SK-N-SH (cell line): ENCODE measurements at regions not wholly inside any gene's neighbourhood (a gene's known extent, or its start where the extent isn't known, plus 50 kb on each side); places are given as distances from the start of the nearest gene placed in this dataset.

ENCODE experiments used
- CTCF ChIA-PET: fragments of 300-600, 350-600 bp; formaldehyde crosslinking; extraction: SDS; loops from one replicate; lab custom pipeline; 2021; lab: Yijun Ruan, JAX
- POLR2A ChIA-PET: fragments of 350-600 bp; sonication (Branson Sonifier 250); formaldehyde crosslinking; extraction: SDS; loops from one replicate; lab custom pipeline; 2020; ENCODE audit warnings: antibody characterized with exemption, inconsistent platforms; lab: Yijun Ruan, JAX
- DNase-seq: peaks from one replicate; pipeline ENCODE4 v3.0.0; 2012
- H2AFZ ChIP-seq: fragments of 200-600 bp; sonication (generic); 2 replicates; pipeline ENCODE4 v1.8.1; 2016; ENCODE audit warnings: antibody characterized with exemption, mild to moderate bottlenecking, low read depth
- H3F3A ChIP-seq: fragments of 200-600 bp; sonication (generic); replicated peaks from 2 replicates; pipeline ENCODE3; 2016; ENCODE audit warnings: antibody characterized with exemption, mild to moderate bottlenecking; ENCODE audit not compliant: insufficient read depth
- H3K27ac ChIP-seq, 2 experiments: fragments of 200-500 bp in 1 of 2; fragments of 200-600 bp in 1 of 2; sonication (Bioruptor generic) in 1 of 2; sonication (generic), shearing (Covaris generic) in 1 of 2; 2 replicates each; pipeline versions ENCODE4 v1.5.1 to v1.6.1; 2014 to 2016; ENCODE audit warnings: low read depth in 2 of 2, inconsistent platforms in 1 of 2, low read length in 1 of 2, mild to moderate bottlenecking in 1 of 2, mixed read lengths in 1 of 2
- H3K27me3 ChIP-seq: fragments of 200-600 bp; sonication (generic), shearing (Covaris generic); 2 replicates; pipeline ENCODE4 v1.6.1; 2016; ENCODE audit warnings: mixed run types; ENCODE audit not compliant: insufficient read depth
- H3K36me3 ChIP-seq, 2 experiments: fragments of 200-500 bp in 1 of 2; fragments of 200-600 bp in 1 of 2; sonication (Bioruptor generic) in 1 of 2; sonication (generic) in 1 of 2; replicated peaks in 1 of 2; 2 replicates each; pipeline versions ENCODE3 to v1.5.1; 2014 to 2016; ENCODE audit warnings: low read length in 1 of 2, mild to moderate bottlenecking in 1 of 2; ENCODE audit not compliant: insufficient read depth in 2 of 2, control insufficient read depth in 1 of 2
- H3K4me1 ChIP-seq, 2 experiments: fragments of 200-500 bp in 1 of 2; fragments of 200-600 bp in 1 of 2; sonication (Bioruptor generic) in 1 of 2; sonication (generic), shearing (Covaris generic) in 1 of 2; 2 replicates each; pipeline versions ENCODE4 v1.5.1 to v1.6.1; 2014 to 2016; ENCODE audit warnings: low read depth in 1 of 2, low read length in 1 of 2, mixed run types in 1 of 2; ENCODE audit not compliant: insufficient read depth in 2 of 2, control insufficient read depth in 1 of 2
- H3K4me2 ChIP-seq: fragments of 200-600 bp; sonication (generic), shearing (Covaris generic); 2 replicates; pipeline ENCODE4 v1.6.1; 2017; ENCODE audit warnings: mixed run types
- H3K4me3 ChIP-seq, 2 experiments: fragments of 200-500 bp in 1 of 2; fragments of 200-600 bp in 1 of 2; sonication (Bioruptor generic) in 1 of 2; sonication (generic), shearing (Covaris generic) in 1 of 2; 2 replicates each; pipeline versions ENCODE4 v1.5.1 to v1.8.1; 2014 to 2016; ENCODE audit warnings: low read depth in 2 of 2, inconsistent platforms in 1 of 2, low read length in 1 of 2, mild to moderate bottlenecking in 1 of 2, mixed read lengths in 1 of 2, moderate library complexity in 1 of 2
- H3K79me2 ChIP-seq: fragments of 200-600 bp; sonication (generic); 2 replicates; pipeline ENCODE4 v1.8.1; 2017; ENCODE audit warnings: mild to moderate bottlenecking; ENCODE audit not compliant: insufficient read depth
- H3K9ac ChIP-seq: fragments of 200-600 bp; sonication (generic); 2 replicates; pipeline ENCODE4 v1.6.1; 2017; ENCODE audit warnings: mixed run types
- H3K9me2 ChIP-seq: fragments of 200-600 bp; sonication (generic); 2 replicates; pipeline ENCODE4 v1.6.1; 2017; ENCODE audit warnings: mixed run types
- H3K9me3 ChIP-seq: fragments of 200-600 bp; sonication (generic); 2 replicates; pipeline ENCODE4 v1.6.1; 2017; ENCODE audit warnings: mixed run types, mild to moderate bottlenecking, moderate library complexity
- H4K20me1 ChIP-seq: fragments of 200-600 bp; sonication (generic); 2 replicates; pipeline ENCODE4 v1.6.1; 2017; ENCODE audit warnings: mild to moderate bottlenecking, mixed run types; ENCODE audit not compliant: insufficient read depth
- ELF1 ChIP-seq: IDR thresholded peaks from 2 replicates; pipeline ENCODE4 v1.4.0; 2012
- FOSL2 ChIP-seq: IDR thresholded peaks from 2 replicates; pipeline ENCODE4 v1.4.0; 2012; ENCODE audit warnings: low read depth, mild to moderate bottlenecking, moderate library complexity, borderline replicate concordance
- MEF2A ChIP-seq: IDR thresholded peaks from 2 replicates; pipeline ENCODE4 v1.4.0; 2012; ENCODE audit warnings: low read depth, borderline replicate concordance
- PBX3 ChIP-seq: IDR thresholded peaks from 2 replicates; pipeline ENCODE4; 2012
- TAF1 ChIP-seq: IDR thresholded peaks from 2 replicates; pipeline ENCODE4 v1.6.1; 2012; ENCODE audit warnings: low read depth, mild to moderate bottlenecking, low read length, moderate library complexity, borderline replicate concordance
- USF1 ChIP-seq: IDR thresholded peaks from 2 replicates; pipeline ENCODE4 v1.4.0; 2012; ENCODE audit warnings: low read depth, borderline replicate concordance
- ZBTB33 ChIP-seq: IDR thresholded peaks from 2 replicates; pipeline ENCODE4 v1.4.0; 2012; ENCODE audit warnings: low read depth, borderline replicate concordance
- WGBS: methylation state at CpG from one replicate; pipeline ENCODE4 v1.1.6; 2017; ENCODE audit warnings: low lambda C conversion rate; 5-methylcytosine and 5-hydroxymethylcytosine counted together

- no peak overlapping the region for H3K9ac ChIP-seq
- no peak overlapping the region for H2AFZ ChIP-seq
- H3K9me3 ChIP-seq: no peaks in the 10 kb centered on the region
- POLR2A ChIA-PET: no interaction called here
- DNase-seq: no peak
- 37% methylated on average over 9 of the region's 9 CpGs for WGBS
- no peak overlapping the region for H3K4me2 ChIP-seq
- H3K27ac ChIP-seq: no peak overlapping the region
- H3K79me2 ChIP-seq: no peaks in the 10 kb centered on the region
- no peaks in the 10 kb centered on the region for H3K9me2 ChIP-seq
- H3K4me3 ChIP-seq: no peak overlapping the region
- no peaks in the 10 kb centered on the region for H3F3A ChIP-seq
- TF ChIP-seq USF1: no peak
- TF ChIP-seq PBX3: no peak
- TF ChIP-seq ZBTB33: no peak
- CTCF ChIA-PET: no interaction called here
- H3K27me3 ChIP-seq: no peaks in the 10 kb centered on the region
- no peaks in the 10 kb centered on the region for H3K36me3 ChIP-seq
- peaks cover 0 to 4% of the 10 kb centered on the region in 2 experiments; a peak in 2 of 4 replicates for H3K4me1 ChIP-seq
- H4K20me1 ChIP-seq: no peaks in the 10 kb centered on the region
Observed at GRCh38 chr11:13884158-13884799, 78.2 kb upstream of the SPON1 start.

GRCh38 chr11:13885083-13885482 lies 77.4 kb upstream of the SPON1 start:
- CTCF ChIA-PET: no interaction called here
- no peaks in the 10 kb centered on the region for H3K36me3 ChIP-seq
- H3K4me2 ChIP-seq: no peak overlapping the region
- H3K9me3 ChIP-seq: no peaks in the 10 kb centered on the region
- H3K4me1 ChIP-seq: peaks cover 0 to 10% of the 10 kb centered on the region in 2 experiments; a peak in 2 of 4 replicates
- no peak for DNase-seq
- no peaks in the 10 kb centered on the region for H3K79me2 ChIP-seq
- no peak overlapping the region for H3K4me3 ChIP-seq
- 68% methylated on average over 1 of the region's 1 CpG for WGBS
- POLR2A ChIA-PET: no interaction called here
- H3K9ac ChIP-seq: no peak overlapping the region
- H3K9me2 ChIP-seq: no peaks in the 10 kb centered on the region
- no peaks in the 10 kb centered on the region for H3K27me3 ChIP-seq
- TF ChIP-seq MEF2A: no peak
- no peaks in the 10 kb centered on the region for H3F3A ChIP-seq
- H2AFZ ChIP-seq: no peak overlapping the region
- H4K20me1 ChIP-seq: no peaks in the 10 kb centered on the region
- no peak overlapping the region for H3K27ac ChIP-seq

- Histone ChIP-seq H3K27me3 (no peaks in the 10 kb centered on the region), H3K4me2 (no peak overlapping the region), H3K9ac (no peak overlapping the region), H4K20me1 (no peaks in the 10 kb centered on the region), H3K36me3 (no peaks in the 10 kb centered on the region), H3K79me2 (no peaks in the 10 kb centered on the region), H3K9me2 (no peaks in the 10 kb centered on the region), H3K9me3 (no peaks in the 10 kb centered on the region), H3F3A (no peaks in the 10 kb centered on the region), H3K4me1 (peaks cover 0 to 10% of the 10 kb centered on the region in 2 experiments; a peak in 2 of 4 replicates), H3K27ac (peak overlapping the region in 1 of 2 experiments; percentile 39; a peak in 1 of 4 replicates), H3K4me3 (no peak overlapping the region), H2AFZ (no peak overlapping the region)
- TF ChIP-seq TAF1 (no peak), FOSL2 (no peak), ELF1 (no peak)
- DNase-seq: peak; percentile 17
- ChIA-PET CTCF (interaction anchor here (1.4 kb wide), 1 partner anchor 10 kb away, joined by 3 read pairs; no protein-coding TSS in a partner anchor), POLR2A (no interaction called here)
- 19% methylated on average over 8 of the region's 8 CpGs for WGBS
Observed at GRCh38 chr11:13889552-13890249, 72.8 kb upstream of the SPON1 start.
